Liver (tissue), 3 donors: ENCODE measurements at regions not wholly inside any gene's neighbourhood (a gene's known extent, or its start where the extent isn't known, plus 50 kb on each side); places are given as distances from the start of the nearest gene placed in this dataset.

Experiments used
- FOXA2 ChIP-seq: IDR thresholded peaks from 2 replicates; pipeline ENCODE4 v1.6.1; 2016; ENCODE audit warnings: antibody characterized with exemption
- JUND ChIP-seq, 2 donors: IDR thresholded peaks; 2 replicates each; pipeline ENCODE4 v1.6.1; 2016; ENCODE audit warnings: antibody characterized with exemption in 2 of 2
- NR2F2 ChIP-seq: IDR thresholded peaks from 2 replicates; pipeline ENCODE4 v1.6.1; 2016; ENCODE audit warnings: antibody characterized with exemption
- RAD21 ChIP-seq, 2 donors: IDR thresholded peaks; 2 replicates each; pipeline ENCODE4 v1.6.1; 2016; ENCODE audit warnings: antibody characterized with exemption in 2 of 2, mild to moderate bottlenecking in 2 of 2
- SP1 ChIP-seq: IDR thresholded peaks from 2 replicates; pipeline ENCODE4 v1.6.1; 2018; ENCODE audit warnings: antibody characterized with exemption, mild to moderate bottlenecking
- TAF1 ChIP-seq: conservative IDR thresholded peaks from 2 replicates; pipeline ENCODE4 v1.6.1; 2016; ENCODE audit warnings: antibody characterized with exemption, mild to moderate bottlenecking
- YY1 ChIP-seq: IDR thresholded peaks from 2 replicates; pipeline ENCODE4 v1.6.1; 2016; ENCODE audit warnings: antibody characterized with exemption, mild to moderate bottlenecking
- TF ChIP-seq, protein P1 (sequence below): fragments of 150-350 bp; IDR thresholded peaks from 2 replicates; pipeline ENCODE4 v1.5.1; 2017; ENCODE audit warnings: improper control_type of control experiment, low read depth, low read length; ENCODE audit not compliant: missing input control
- TF ChIP-seq, protein P2 (sequence below): IDR thresholded peaks from 2 replicates; pipeline ENCODE4 v1.6.1; 2016; ENCODE audit warnings: antibody characterized with exemption
- TF ChIP-seq, protein P3 (sequence below): IDR thresholded peaks from 2 replicates; pipeline ENCODE4 v1.6.1; 2016; ENCODE audit warnings: antibody characterized with exemption, mild to moderate bottlenecking
- TF ChIP-seq, protein P4 (sequence below): IDR thresholded peaks from 2 replicates; pipeline ENCODE4 v1.6.1; 2016; ENCODE audit warnings: antibody characterized with exemption
- donor health status: healthy.
- donor health status: healthy.

DNA sequence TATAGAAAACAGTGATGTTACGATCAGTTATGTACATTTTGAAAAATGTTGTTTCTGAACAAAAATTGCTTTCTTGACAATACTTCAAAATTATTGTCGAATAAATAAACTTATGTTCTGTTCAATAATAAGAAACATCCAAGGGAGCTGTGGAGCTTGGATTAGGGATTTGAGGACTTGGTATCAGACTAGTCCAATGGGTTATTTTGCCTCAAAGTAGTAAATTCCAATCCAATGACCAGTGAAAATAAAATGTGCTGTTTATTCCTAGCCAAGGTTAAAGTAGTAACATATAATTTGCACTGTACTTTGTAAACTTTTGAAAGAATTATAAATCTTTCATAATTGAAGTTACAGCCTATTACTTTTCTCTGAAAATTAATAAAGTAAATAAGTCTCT is 79.1 kb upstream of the IVNS1ABP start:
- TF ChIP-seq SP1 (no peak), NR2F2 (no peak), JUND (IDR thresholded peaks at IDR 0.05) (no peak), FOXA2 (no peak), RAD21 (IDR thresholded peaks at IDR 0.05) (no peak), TAF1 (no peak), YY1 (no peak)
- TF ChIP-seq, protein P1, sequence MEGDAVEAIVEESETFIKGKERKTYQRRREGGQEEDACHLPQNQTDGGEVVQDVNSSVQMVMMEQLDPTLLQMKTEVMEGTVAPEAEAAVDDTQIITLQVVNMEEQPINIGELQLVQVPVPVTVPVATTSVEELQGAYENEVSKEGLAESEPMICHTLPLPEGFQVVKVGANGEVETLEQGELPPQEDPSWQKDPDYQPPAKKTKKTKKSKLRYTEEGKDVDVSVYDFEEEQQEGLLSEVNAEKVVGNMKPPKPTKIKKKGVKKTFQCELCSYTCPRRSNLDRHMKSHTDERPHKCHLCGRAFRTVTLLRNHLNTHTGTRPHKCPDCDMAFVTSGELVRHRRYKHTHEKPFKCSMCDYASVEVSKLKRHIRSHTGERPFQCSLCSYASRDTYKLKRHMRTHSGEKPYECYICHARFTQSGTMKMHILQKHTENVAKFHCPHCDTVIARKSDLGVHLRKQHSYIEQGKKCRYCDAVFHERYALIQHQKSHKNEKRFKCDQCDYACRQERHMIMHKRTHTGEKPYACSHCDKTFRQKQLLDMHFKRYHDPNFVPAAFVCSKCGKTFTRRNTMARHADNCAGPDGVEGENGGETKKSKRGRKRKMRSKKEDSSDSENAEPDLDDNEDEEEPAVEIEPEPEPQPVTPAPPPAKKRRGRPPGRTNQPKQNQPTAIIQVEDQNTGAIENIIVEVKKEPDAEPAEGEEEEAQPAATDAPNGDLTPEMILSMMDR, result no peak
- TF ChIP-seq, protein P2, sequence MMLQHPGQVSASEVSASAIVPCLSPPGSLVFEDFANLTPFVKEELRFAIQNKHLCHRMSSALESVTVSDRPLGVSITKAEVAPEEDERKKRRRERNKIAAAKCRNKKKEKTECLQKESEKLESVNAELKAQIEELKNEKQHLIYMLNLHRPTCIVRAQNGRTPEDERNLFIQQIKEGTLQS, result no peak
- TF ChIP-seq, protein P3, sequence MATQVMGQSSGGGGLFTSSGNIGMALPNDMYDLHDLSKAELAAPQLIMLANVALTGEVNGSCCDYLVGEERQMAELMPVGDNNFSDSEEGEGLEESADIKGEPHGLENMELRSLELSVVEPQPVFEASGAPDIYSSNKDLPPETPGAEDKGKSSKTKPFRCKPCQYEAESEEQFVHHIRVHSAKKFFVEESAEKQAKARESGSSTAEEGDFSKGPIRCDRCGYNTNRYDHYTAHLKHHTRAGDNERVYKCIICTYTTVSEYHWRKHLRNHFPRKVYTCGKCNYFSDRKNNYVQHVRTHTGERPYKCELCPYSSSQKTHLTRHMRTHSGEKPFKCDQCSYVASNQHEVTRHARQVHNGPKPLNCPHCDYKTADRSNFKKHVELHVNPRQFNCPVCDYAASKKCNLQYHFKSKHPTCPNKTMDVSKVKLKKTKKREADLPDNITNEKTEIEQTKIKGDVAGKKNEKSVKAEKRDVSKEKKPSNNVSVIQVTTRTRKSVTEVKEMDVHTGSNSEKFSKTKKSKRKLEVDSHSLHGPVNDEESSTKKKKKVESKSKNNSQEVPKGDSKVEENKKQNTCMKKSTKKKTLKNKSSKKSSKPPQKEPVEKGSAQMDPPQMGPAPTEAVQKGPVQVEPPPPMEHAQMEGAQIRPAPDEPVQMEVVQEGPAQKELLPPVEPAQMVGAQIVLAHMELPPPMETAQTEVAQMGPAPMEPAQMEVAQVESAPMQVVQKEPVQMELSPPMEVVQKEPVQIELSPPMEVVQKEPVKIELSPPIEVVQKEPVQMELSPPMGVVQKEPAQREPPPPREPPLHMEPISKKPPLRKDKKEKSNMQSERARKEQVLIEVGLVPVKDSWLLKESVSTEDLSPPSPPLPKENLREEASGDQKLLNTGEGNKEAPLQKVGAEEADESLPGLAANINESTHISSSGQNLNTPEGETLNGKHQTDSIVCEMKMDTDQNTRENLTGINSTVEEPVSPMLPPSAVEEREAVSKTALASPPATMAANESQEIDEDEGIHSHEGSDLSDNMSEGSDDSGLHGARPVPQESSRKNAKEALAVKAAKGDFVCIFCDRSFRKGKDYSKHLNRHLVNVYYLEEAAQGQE, result no peak
- TF ChIP-seq, protein P4, sequence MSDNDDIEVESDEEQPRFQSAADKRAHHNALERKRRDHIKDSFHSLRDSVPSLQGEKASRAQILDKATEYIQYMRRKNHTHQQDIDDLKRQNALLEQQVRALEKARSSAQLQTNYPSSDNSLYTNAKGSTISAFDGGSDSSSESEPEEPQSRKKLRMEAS, result no peak
